ENCODE measurements at regions not wholly inside any gene's neighbourhood (a gene's known extent, or its start where the extent isn't known, plus 50 kb on each side); places are given as distances from the start of the nearest gene placed in this dataset.

DNA sequence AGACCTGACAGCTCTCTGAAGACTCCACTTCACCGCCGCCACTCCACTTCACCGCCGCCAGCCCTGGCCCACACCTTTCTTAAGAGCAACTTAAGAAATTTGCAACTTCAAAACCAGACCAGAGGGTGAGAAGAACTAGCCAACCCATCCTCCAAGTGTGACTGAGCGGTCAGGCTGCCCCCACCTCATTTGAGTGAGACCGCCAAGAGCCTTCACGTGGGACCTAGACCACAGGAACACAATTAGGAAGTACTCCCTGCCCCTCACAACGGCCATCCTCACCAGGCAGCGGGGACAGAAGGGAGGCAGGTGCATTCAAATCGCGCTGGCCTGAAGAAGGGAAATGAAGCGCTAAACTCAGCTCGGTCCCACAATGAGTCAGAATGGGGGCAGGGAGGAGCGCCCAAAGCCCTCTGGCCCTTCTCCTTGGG lies 156.8 kb upstream of the BCL6 start:
- no peak for DNase-seq (ENCODE audit: low read depth, low spot score)
- Histone ChIP-seq H3K27ac (ENCODE audit: low read length) (no peak overlapping the region), H3K4me3 (ENCODE audit: low read depth in 2 of 2, low read length in 2 of 2) (no peak overlapping the region), H3K27me3 (ENCODE audit: control insufficient read depth, insufficient read depth, low read length) (no peaks in the 10 kb centered on the region), H3K9me3 (ENCODE audit: control insufficient read depth, insufficient read depth, low read depth, low read length) (no peaks in the 10 kb centered on the region), H3K4me1 (ENCODE audit: control insufficient read depth, insufficient read depth, low read length) (no peaks in the 10 kb centered on the region), H3K36me3 (ENCODE audit: control insufficient read depth, insufficient read depth, low read length) (no peaks in the 10 kb centered on the region)
- no peak for TF ChIP-seq CTCF (IDR thresholded peaks at IDR 0.05)
- TF ChIP-seq REST (IDR thresholded peaks at IDR 0.05; ENCODE audit: insufficient read depth in 1 of 2, low read depth in 2 of 2, low read length in 1 of 2): no peak
- ChIA-PET POLR2A (interaction anchor here (0.6 kb wide), 1 partner anchor 270 kb away, joined by 3 read pairs; no protein-coding TSS in a partner anchor), CTCF (no interaction called here)
- no peak for ATAC-seq
- intact Hi-C loops (cut with micrococcal nuclease; ENCODE audit: unreplicated experiment): no loop called here
- in situ Hi-C loops (cut with HindIII; ENCODE audit: low pct_unique_long_range_greater_than_20kb, low sequenced_read_pairs): no loop called here
- no TSS peak for BruUV-seq (replicated peaks)

DNA sequence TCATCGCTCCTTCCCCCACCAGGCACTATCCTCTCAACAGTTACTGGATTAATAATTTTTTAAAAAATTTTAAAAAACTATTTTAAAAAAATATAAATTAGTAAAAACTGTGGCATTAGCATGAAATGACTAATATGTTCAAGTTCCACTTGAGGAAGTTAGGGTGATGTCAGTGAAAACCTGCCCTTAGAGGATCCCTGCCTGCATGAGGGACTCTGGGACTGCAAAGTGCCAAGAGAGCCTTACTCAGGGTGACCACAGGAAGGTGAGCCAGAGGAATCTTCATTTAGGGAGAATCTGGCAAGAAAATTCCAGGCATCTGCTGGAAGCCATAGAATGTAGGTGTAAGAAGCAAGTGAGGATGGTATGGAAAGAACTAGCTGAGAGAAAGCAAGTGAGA lies 157.7 kb upstream of the BCL6 start:
- Histone ChIP-seq H3K4me1 (ENCODE audit: control insufficient read depth, insufficient read depth, low read length) (no peaks in the 10 kb centered on the region), H3K27ac (ENCODE audit: low read length) (no peak overlapping the region), H3K36me3 (ENCODE audit: control insufficient read depth, insufficient read depth, low read length) (no peaks in the 10 kb centered on the region), H3K9me3 (ENCODE audit: control insufficient read depth, insufficient read depth, low read depth, low read length) (no peaks in the 10 kb centered on the region), H3K27me3 (ENCODE audit: control insufficient read depth, insufficient read depth, low read length) (no peaks in the 10 kb centered on the region), H3K4me3 (ENCODE audit: low read depth in 2 of 2, low read length in 2 of 2) (no peak overlapping the region)
- DNase-seq (ENCODE audit: low read depth, low spot score): no peak
- no peak for ATAC-seq
- in situ Hi-C loops (cut with HindIII; ENCODE audit: low pct_unique_long_range_greater_than_20kb, low sequenced_read_pairs) (no loop called here), intact Hi-C loops (cut with micrococcal nuclease; ENCODE audit: unreplicated experiment) (no loop called here)
- BruUV-seq (replicated peaks): no TSS peak
- no peak for TF ChIP-seq POLR2AphosphoS5 (IDR thresholded peaks at IDR 0.05; ENCODE audit: low read depth, low read length)
- TF ChIP-seq REST (IDR thresholded peaks at IDR 0.05; ENCODE audit: insufficient read depth in 1 of 2, low read depth in 2 of 2, low read length in 1 of 2): no peak
- no peak for TF ChIP-seq SIN3A (IDR thresholded peaks at IDR 0.05; ENCODE audit: borderline replicate concordance, insufficient read depth, low read depth, low read length)
- TF ChIP-seq TCF7L2 (IDR thresholded peaks at IDR 0.05; ENCODE audit: low read depth, low read length): no peak
- no peak for TF ChIP-seq CTCF (IDR thresholded peaks at IDR 0.05)
- ChIA-PET CTCF (no interaction called here), POLR2A (no interaction called here)

Data from Panc1 (cell line).